Vagina (tissue), 2 donors: ENCODE measurements at regions not wholly inside any gene's neighbourhood (a gene's known extent, or its start where the extent isn't known, plus 50 kb on each side); places are given as distances from the start of the nearest gene placed in this dataset.

Experiments used
- DNase-seq, 2 donors: peaks; one replicate each; pipeline ENCODE4 v3.0.0-alpha.2; 2017; ENCODE audit errors: extremely low spot score in 2 of 2
- H3K27ac ChIP-seq: fragments of 200-600 bp; sonication (generic); one replicate; pipeline ENCODE4 v1.5.1; 2019
- H3K27me3 ChIP-seq: fragments of 200-600 bp; sonication (generic); one replicate; pipeline ENCODE4 v1.5.1; 2019
- H3K36me3 ChIP-seq, 2 donors: fragments of 200-600 bp; sonication (generic); one replicate each; pipeline ENCODE4 v1.5.1; 2017 to 2019
- H3K4me1 ChIP-seq: fragments of 200-600 bp; sonication (generic); one replicate; pipeline ENCODE4 v1.5.1; 2019
- H3K4me3 ChIP-seq, 2 donors: fragments of 200-600 bp; sonication (generic); 1 replicate in 1 of 2; 2 replicates in 1 of 2; pipeline ENCODE4 v1.5.1; 2016 to 2019
- H3K9me3 ChIP-seq: fragments of 200-600 bp; sonication (generic); one replicate; pipeline ENCODE4 v1.5.1; 2019
- POLR2A ChIP-seq, 2 donors: fragments of 450-650 bp; IDR thresholded peaks; one replicate each; pipeline ENCODE4 v1.6.1; 2017; ENCODE audit warnings: antibody characterized with exemption in 2 of 2, mild to moderate bottlenecking in 2 of 2, moderate library complexity in 2 of 2
- POLR2AphosphoS5 ChIP-seq, 2 donors: sonication (generic); formaldehyde crosslinking; IDR thresholded peaks; one replicate each; pipeline ENCODE4 v1.9.0; 2017; ENCODE audit warnings: antibody characterized with exemption in 2 of 2, mild to moderate bottlenecking in 2 of 2, low read depth in 1 of 2; ENCODE audit not compliant: insufficient read depth in 1 of 2
- intact Hi-C: fragments of 100-400 bp; cut with DNase I; formaldehyde crosslinking; loops from one replicate; pipeline ENCODE4 v1.15.1; 2023
- TF ChIP-seq, protein P1 (sequence below), 3 experiments: fragments of 450-650 bp in 2 of 3; fragments of 200-600 bp in 1 of 3; sonication (generic) in 1 of 3; IDR thresholded peaks; one replicate each; pipeline ENCODE4 v1.5.1; 2017 to 2019; ENCODE audit warnings: antibody characterized with exemption in 3 of 3, mild to moderate bottlenecking in 2 of 3, moderate library complexity in 2 of 3

DNA sequence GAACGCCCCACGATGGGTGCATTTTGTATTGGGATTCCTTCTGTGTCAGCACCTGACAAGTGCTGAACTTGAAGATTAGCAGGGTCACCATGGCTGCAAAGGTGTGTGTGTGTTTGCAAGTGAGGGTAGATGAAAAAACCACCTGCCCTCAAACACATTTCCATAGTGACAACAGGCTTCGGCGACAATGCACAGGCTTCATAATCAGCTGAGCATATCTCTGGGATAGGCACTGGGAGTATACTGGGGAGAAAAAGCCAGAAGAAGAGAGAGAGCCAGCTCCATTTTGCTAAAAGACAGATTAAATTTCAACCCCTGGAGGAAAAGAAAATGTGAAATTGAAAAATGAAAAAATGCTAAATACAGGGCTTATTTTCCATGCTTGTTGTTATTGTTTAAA, 656.1 kb downstream of the INHBA start:
- Histone ChIP-seq H3K4me3 (no peak overlapping the region), H3K27me3 (no peaks in the 10 kb centered on the region), H3K36me3 (no peaks in the 10 kb centered on the region), H3K27ac (no peak overlapping the region), H3K4me1 (no peaks in the 10 kb centered on the region), H3K9me3 (no peaks in the 10 kb centered on the region)
- TF ChIP-seq POLR2AphosphoS5 (IDR thresholded peaks at IDR 0.05; ENCODE audit: insufficient read depth in 1 of 2, low read depth in 1 of 2) (no peak), POLR2A (IDR thresholded peaks at IDR 0.05) (no peak)
- TF ChIP-seq, protein P1, sequence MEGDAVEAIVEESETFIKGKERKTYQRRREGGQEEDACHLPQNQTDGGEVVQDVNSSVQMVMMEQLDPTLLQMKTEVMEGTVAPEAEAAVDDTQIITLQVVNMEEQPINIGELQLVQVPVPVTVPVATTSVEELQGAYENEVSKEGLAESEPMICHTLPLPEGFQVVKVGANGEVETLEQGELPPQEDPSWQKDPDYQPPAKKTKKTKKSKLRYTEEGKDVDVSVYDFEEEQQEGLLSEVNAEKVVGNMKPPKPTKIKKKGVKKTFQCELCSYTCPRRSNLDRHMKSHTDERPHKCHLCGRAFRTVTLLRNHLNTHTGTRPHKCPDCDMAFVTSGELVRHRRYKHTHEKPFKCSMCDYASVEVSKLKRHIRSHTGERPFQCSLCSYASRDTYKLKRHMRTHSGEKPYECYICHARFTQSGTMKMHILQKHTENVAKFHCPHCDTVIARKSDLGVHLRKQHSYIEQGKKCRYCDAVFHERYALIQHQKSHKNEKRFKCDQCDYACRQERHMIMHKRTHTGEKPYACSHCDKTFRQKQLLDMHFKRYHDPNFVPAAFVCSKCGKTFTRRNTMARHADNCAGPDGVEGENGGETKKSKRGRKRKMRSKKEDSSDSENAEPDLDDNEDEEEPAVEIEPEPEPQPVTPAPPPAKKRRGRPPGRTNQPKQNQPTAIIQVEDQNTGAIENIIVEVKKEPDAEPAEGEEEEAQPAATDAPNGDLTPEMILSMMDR (IDR thresholded peaks at IDR 0.05): no peak
- intact Hi-C loops: no loop called here
- no peak for DNase-seq

DNA sequence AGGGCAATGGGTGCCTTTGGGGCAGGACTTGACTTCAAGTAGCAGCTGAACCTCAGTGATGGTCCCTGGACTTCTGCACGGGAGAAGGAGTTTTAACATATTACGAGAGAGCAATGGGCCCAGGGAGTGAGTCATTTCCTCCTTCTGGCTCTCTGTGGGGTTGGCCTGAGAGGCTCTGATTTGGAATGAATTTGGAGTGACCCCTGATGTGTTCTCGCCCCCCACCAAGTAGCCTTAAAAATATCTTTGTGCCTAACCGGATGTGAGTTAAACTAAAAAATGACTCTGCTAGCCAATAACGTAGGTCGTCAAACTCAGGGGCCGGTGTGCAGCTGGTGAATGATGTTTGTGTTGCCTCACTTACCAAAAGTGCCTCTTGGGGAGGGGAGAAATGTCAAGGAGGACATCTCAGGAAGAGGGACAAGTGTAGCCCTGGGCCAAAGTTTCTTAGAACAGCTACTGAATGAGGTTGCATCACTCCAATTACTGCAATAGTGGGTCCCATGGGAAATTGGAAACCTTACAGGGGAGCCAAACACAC, 656.6 kb downstream of the INHBA start:
- Histone ChIP-seq H3K4me1 (no peaks in the 10 kb centered on the region), H3K27me3 (no peaks in the 10 kb centered on the region), H3K4me3 (no peak overlapping the region), H3K36me3 (no peaks in the 10 kb centered on the region), H3K27ac (no peak overlapping the region), H3K9me3 (no peaks in the 10 kb centered on the region)
- DNase-seq: peak in 1 of 2 donors; percentile 88
- TF ChIP-seq POLR2A (IDR thresholded peaks at IDR 0.05) (no peak), POLR2AphosphoS5 (IDR thresholded peaks at IDR 0.05; ENCODE audit: insufficient read depth in 1 of 2, low read depth in 1 of 2) (no peak)
- TF ChIP-seq, protein P1 (IDR thresholded peaks at IDR 0.05): no peak
- intact Hi-C loops: no loop called here

DNA sequence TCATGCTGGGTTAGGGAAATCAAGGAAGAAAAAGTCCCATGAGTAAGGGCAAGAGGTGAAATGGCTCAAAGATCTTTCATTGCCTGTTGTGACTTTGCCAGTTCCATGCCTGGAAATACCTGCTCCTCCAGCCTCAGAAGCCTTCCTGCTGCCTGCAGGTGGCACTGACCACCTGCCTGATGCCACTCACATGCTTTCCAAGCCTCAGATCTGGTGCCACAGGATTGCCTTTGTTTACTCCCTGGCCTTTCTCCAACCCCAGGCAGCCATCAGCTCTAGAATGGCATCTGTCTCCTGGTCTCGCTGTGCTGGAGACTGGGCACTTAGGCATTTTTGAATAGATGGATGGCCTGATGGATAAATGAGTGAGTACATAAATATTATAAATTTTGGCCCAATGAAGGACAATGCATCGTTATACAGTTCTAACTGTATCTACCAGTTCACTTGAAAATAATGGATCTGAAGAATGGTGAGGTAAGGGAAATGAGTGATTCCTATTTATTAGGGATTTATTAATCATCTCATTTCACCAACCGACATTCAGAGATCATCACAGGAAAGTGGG, 657.2 kb downstream of the INHBA start:
- intact Hi-C loops: no loop called here
- no peaks in the 10 kb centered on the region for H3K4me1 ChIP-seq
- no peaks in the 10 kb centered on the region for H3K27me3 ChIP-seq
- H3K27ac ChIP-seq: no peak overlapping the region
- no peaks in the 10 kb centered on the region for H3K36me3 ChIP-seq
- H3K9me3 ChIP-seq: no peaks in the 10 kb centered on the region
- no peak for TF ChIP-seq POLR2AphosphoS5 (IDR thresholded peaks at IDR 0.05; ENCODE audit: insufficient read depth in 1 of 2, low read depth in 1 of 2)
- H3K4me3 ChIP-seq: no peak overlapping the region
- DNase-seq: peak in 1 of 2 donors; percentile 62

DNA sequence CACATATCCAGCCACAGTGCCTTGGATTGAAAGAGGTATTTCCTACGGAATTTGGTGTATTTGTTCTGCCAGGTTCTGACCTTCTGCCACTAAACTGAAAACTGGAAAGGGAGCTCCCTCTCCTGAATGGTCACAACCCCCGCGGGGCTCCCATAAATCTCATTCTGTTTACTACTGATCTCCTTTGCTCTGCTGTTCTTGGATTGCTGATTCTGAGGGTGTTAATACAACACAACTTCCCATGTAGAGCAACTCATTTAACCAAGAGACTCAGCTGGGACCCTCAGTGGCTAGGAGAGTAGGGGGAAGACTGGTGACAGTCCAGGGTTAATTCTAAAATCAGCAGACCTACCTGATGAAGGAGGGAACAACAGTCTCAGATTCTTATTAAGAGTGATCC, 662.9 kb downstream of the INHBA start:
- Histone ChIP-seq H3K4me1 (no peaks in the 10 kb centered on the region), H3K27me3 (no peaks in the 10 kb centered on the region), H3K9me3 (no peaks in the 10 kb centered on the region), H3K36me3 (no peaks in the 10 kb centered on the region), H3K4me3 (no peak overlapping the region), H3K27ac (no peak overlapping the region)
- intact Hi-C loops: no loop called here
- DNase-seq: peak in 1 of 2 donors; percentile 56
- TF ChIP-seq, protein P1 (IDR thresholded peaks at IDR 0.05): no peak
- no peak for TF ChIP-seq POLR2AphosphoS5 (IDR thresholded peaks at IDR 0.05; ENCODE audit: insufficient read depth in 1 of 2, low read depth in 1 of 2)
- TF ChIP-seq POLR2A (IDR thresholded peaks at IDR 0.05): no peak

DNA sequence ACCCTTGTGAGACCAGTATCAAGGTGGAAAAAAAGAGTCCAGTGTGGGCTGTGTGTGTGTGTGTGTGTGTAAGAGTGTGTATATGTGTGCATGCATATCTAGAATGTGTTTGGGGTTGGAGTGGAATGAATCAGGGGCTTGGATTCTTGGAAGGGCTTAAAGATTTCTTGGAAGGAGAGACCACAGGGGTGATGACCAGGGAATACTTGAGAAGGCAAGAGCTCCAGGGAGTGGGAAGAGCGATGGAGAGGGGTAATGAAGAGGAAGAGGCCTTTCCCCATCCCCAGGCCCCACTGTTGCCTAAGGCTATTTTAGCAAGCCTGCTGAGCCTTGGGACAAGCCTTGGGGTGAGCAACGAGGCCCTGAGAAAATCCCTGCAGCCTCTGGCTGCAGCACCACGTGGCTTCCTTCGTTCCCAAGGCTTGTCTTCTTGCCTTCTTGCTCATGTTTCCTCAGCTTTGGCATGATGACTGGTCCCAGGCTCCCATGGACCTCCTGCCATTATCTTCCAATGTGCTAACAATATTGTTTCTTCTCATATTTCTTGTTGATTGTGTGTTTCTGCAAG, 663.4 kb downstream of the INHBA start:
- Histone ChIP-seq H3K27me3 (no peaks in the 10 kb centered on the region), H3K9me3 (no peaks in the 10 kb centered on the region), H3K27ac (no peak overlapping the region), H3K4me1 (no peaks in the 10 kb centered on the region), H3K4me3 (no peak overlapping the region), H3K36me3 (no peaks in the 10 kb centered on the region)
- no peak for DNase-seq
- no peak for TF ChIP-seq POLR2A (IDR thresholded peaks at IDR 0.05)
- TF ChIP-seq POLR2AphosphoS5 (IDR thresholded peaks at IDR 0.05; ENCODE audit: insufficient read depth in 1 of 2, low read depth in 1 of 2): no peak
- TF ChIP-seq, protein P1 (IDR thresholded peaks at IDR 0.05): no peak
- intact Hi-C loops: no loop called here
